ENCODE measurements at regions not wholly inside any gene's neighbourhood (a gene's known extent, or its start where the extent isn't known, plus 50 kb on each side); places are given as distances from the start of the nearest gene placed in this dataset.

GRCh38 chr10:20466731-20467130, 430.4 kb downstream of the NEBL start:
- no peak overlapping the region for H3K4me3 ChIP-seq (ENCODE audit: control insufficient read depth in 1 of 7, extremely low read depth in 1 of 7, insufficient read depth in 4 of 7, low read depth in 2 of 7, low read length in 6 of 7)
- no peaks in the 10 kb centered on the region for H3K27me3 ChIP-seq (replicated peaks in 2 of 5; ENCODE audit: control insufficient read depth in 4 of 5, insufficient read depth in 5 of 5, low read length in 4 of 5)
- no peaks in the 10 kb centered on the region for H3K4me1 ChIP-seq (ENCODE audit: control extremely low read depth in 1 of 4, control insufficient read depth in 4 of 4, insufficient read depth in 4 of 4, low read length in 3 of 4)
- H3K27ac ChIP-seq (ENCODE audit: insufficient read depth in 1 of 2, low read depth in 1 of 2, low read length in 2 of 2, poor library complexity in 1 of 2, severe bottlenecking in 2 of 2) = no peak overlapping the region
- DNase-seq = no peak
- POLR2A ChIA-PET = no interaction called here
- H3K36me3 ChIP-seq (ENCODE audit: control insufficient read depth in 4 of 4, insufficient read depth in 4 of 4, low read length in 3 of 4) = no peaks in the 10 kb centered on the region
- H3K9me3 ChIP-seq (ENCODE audit: control extremely low read depth in 1 of 5, control insufficient read depth in 4 of 5, insufficient read depth in 2 of 5, low read depth in 1 of 5, low read length in 4 of 5) = peaks cover 0 to 5% (median 4%) of the 10 kb centered on the region in 5 experiments
- CTCF ChIA-PET = no interaction called here

- Histone ChIP-seq H3K9me3 (ENCODE audit: control extremely low read depth in 1 of 5, control insufficient read depth in 4 of 5, insufficient read depth in 2 of 5, low read depth in 1 of 5, low read length in 4 of 5) (no peaks in the 10 kb centered on the region), H3K4me3 (ENCODE audit: control insufficient read depth in 1 of 7, extremely low read depth in 1 of 7, insufficient read depth in 4 of 7, low read depth in 2 of 7, low read length in 6 of 7) (no peak overlapping the region), H3K27ac (ENCODE audit: insufficient read depth in 1 of 2, low read depth in 1 of 2, low read length in 2 of 2, poor library complexity in 1 of 2, severe bottlenecking in 2 of 2) (no peak overlapping the region), H3K4me1 (ENCODE audit: control extremely low read depth in 1 of 4, control insufficient read depth in 4 of 4, insufficient read depth in 4 of 4, low read length in 3 of 4) (no peaks in the 10 kb centered on the region), H3K36me3 (ENCODE audit: control insufficient read depth in 4 of 4, insufficient read depth in 4 of 4, low read length in 3 of 4) (no peaks in the 10 kb centered on the region), H3K27me3 (replicated peaks in 2 of 5; ENCODE audit: control insufficient read depth in 4 of 5, insufficient read depth in 5 of 5, low read length in 4 of 5) (no peaks in the 10 kb centered on the region)
- WGBS (ENCODE audit: insufficient coverage) = 95% methylated on average over 2 of the region's 2 CpGs
- ChIA-PET CTCF (no interaction called here), POLR2A (no interaction called here)
- no peak for DNase-seq
These were observed 439.5 kb downstream of the NEBL start for GRCh38 chr10:20457649-20458048.

GRCh38 chr10:20455774-20456173, 441.3 kb downstream of the NEBL start:
- no peaks in the 10 kb centered on the region for H3K4me1 ChIP-seq (ENCODE audit: control extremely low read depth in 1 of 4, control insufficient read depth in 4 of 4, insufficient read depth in 4 of 4, low read length in 3 of 4)
- WGBS (ENCODE audit: insufficient coverage) = 93% methylated on average over 2 of the region's 4 CpGs
- H3K36me3 ChIP-seq (ENCODE audit: control insufficient read depth in 4 of 4, insufficient read depth in 4 of 4, low read length in 3 of 4) = no peaks in the 10 kb centered on the region
- DNase-seq = no peak
- H3K4me3 ChIP-seq (ENCODE audit: control insufficient read depth in 1 of 7, extremely low read depth in 1 of 7, insufficient read depth in 4 of 7, low read depth in 2 of 7, low read length in 6 of 7) = no peak overlapping the region
- ChIA-PET POLR2A (no interaction called here), CTCF (no interaction called here)
- no peak overlapping the region for H3K27ac ChIP-seq (ENCODE audit: insufficient read depth in 1 of 2, low read depth in 1 of 2, low read length in 2 of 2, poor library complexity in 1 of 2, severe bottlenecking in 2 of 2)
- H3K27me3 ChIP-seq (replicated peaks in 2 of 5; ENCODE audit: control insufficient read depth in 4 of 5, insufficient read depth in 5 of 5, low read length in 4 of 5) = no peaks in the 10 kb centered on the region
- H3K9me3 ChIP-seq (ENCODE audit: control extremely low read depth in 1 of 5, control insufficient read depth in 4 of 5, insufficient read depth in 2 of 5, low read depth in 1 of 5, low read length in 4 of 5) = no peaks in the 10 kb centered on the region

DNA sequence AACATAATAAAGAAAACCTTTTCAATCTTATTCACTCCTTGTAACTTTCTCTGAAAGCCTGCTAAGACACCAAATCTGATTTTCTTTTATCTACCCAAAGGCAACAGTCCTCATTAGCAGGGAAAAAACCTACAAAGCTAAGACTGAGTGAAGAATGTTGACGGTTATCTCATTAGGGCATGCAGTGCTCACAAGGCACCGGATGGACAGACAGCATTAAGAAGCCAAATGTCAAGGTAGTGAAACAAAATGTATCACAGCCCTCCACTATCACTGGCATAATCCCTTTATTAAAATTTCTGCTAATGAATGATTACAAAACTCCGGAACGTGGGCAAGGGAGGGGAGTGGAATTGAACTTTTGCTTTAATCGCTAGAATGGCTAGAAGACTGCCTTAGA, 442.8 kb downstream of the NEBL start:
- POLR2A ChIA-PET = no interaction called here
- no peaks in the 10 kb centered on the region for H3K36me3 ChIP-seq (ENCODE audit: control insufficient read depth in 4 of 4, insufficient read depth in 4 of 4, low read length in 3 of 4)
- CTCF ChIA-PET = no interaction called here
- H3K27me3 ChIP-seq (replicated peaks in 2 of 5; ENCODE audit: control insufficient read depth in 4 of 5, insufficient read depth in 5 of 5, low read length in 4 of 5) = no peaks in the 10 kb centered on the region
- DNase-seq = no peak
- no peaks in the 10 kb centered on the region for H3K9me3 ChIP-seq (ENCODE audit: control extremely low read depth in 1 of 5, control insufficient read depth in 4 of 5, insufficient read depth in 2 of 5, low read depth in 1 of 5, low read length in 4 of 5)
- H3K27ac ChIP-seq (ENCODE audit: insufficient read depth in 1 of 2, low read depth in 1 of 2, low read length in 2 of 2, poor library complexity in 1 of 2, severe bottlenecking in 2 of 2) = no peak overlapping the region
- WGBS (ENCODE audit: insufficient coverage) = 100% methylated on average over 1 of the region's 5 CpGs
- H3K4me3 ChIP-seq (ENCODE audit: control insufficient read depth in 1 of 7, extremely low read depth in 1 of 7, insufficient read depth in 4 of 7, low read depth in 2 of 7, low read length in 6 of 7) = no peak overlapping the region
- no peaks in the 10 kb centered on the region for H3K4me1 ChIP-seq (ENCODE audit: control extremely low read depth in 1 of 4, control insufficient read depth in 4 of 4, insufficient read depth in 4 of 4, low read length in 3 of 4)

- Histone ChIP-seq H3K27ac (ENCODE audit: insufficient read depth in 1 of 2, low read depth in 1 of 2, low read length in 2 of 2, poor library complexity in 1 of 2, severe bottlenecking in 2 of 2) (no peak overlapping the region), H3K4me1 (ENCODE audit: control extremely low read depth in 1 of 4, control insufficient read depth in 4 of 4, insufficient read depth in 4 of 4, low read length in 3 of 4) (no peaks in the 10 kb centered on the region), H3K36me3 (ENCODE audit: control insufficient read depth in 4 of 4, insufficient read depth in 4 of 4, low read length in 3 of 4) (no peaks in the 10 kb centered on the region), H3K9me3 (ENCODE audit: control extremely low read depth in 1 of 5, control insufficient read depth in 4 of 5, insufficient read depth in 2 of 5, low read depth in 1 of 5, low read length in 4 of 5) (no peaks in the 10 kb centered on the region), H3K4me3 (ENCODE audit: control insufficient read depth in 1 of 7, extremely low read depth in 1 of 7, insufficient read depth in 4 of 7, low read depth in 2 of 7, low read length in 6 of 7) (no peak overlapping the region), H3K27me3 (replicated peaks in 2 of 5; ENCODE audit: control insufficient read depth in 4 of 5, insufficient read depth in 5 of 5, low read length in 4 of 5) (no peaks in the 10 kb centered on the region)
- POLR2A ChIA-PET = no interaction called here
- CTCF ChIA-PET = no interaction called here
- no peak for DNase-seq
These were observed 450.4 kb downstream of the NEBL start for GRCh38 chr10:20446561-20447193.

- H3K27ac ChIP-seq (ENCODE audit: insufficient read depth in 1 of 2, low read depth in 1 of 2, low read length in 2 of 2, poor library complexity in 1 of 2, severe bottlenecking in 2 of 2) = no peak overlapping the region
- no peaks in the 10 kb centered on the region for H3K4me1 ChIP-seq (ENCODE audit: control extremely low read depth in 1 of 4, control insufficient read depth in 4 of 4, insufficient read depth in 4 of 4, low read length in 3 of 4)
- no peaks in the 10 kb centered on the region for H3K27me3 ChIP-seq (replicated peaks in 2 of 5; ENCODE audit: control insufficient read depth in 4 of 5, insufficient read depth in 5 of 5, low read length in 4 of 5)
- ChIA-PET CTCF (no interaction called here), POLR2A (no interaction called here)
- DNase-seq = no peak
- no peaks in the 10 kb centered on the region for H3K36me3 ChIP-seq (ENCODE audit: control insufficient read depth in 4 of 4, insufficient read depth in 4 of 4, low read length in 3 of 4)
- no peak overlapping the region for H3K4me3 ChIP-seq (ENCODE audit: control insufficient read depth in 1 of 7, extremely low read depth in 1 of 7, insufficient read depth in 4 of 7, low read depth in 2 of 7, low read length in 6 of 7)
- no peaks in the 10 kb centered on the region for H3K9me3 ChIP-seq (ENCODE audit: control extremely low read depth in 1 of 5, control insufficient read depth in 4 of 5, insufficient read depth in 2 of 5, low read depth in 1 of 5, low read length in 4 of 5)
These were observed 454.0 kb downstream of the NEBL start for GRCh38 chr10:20443094-20443493.

DNA sequence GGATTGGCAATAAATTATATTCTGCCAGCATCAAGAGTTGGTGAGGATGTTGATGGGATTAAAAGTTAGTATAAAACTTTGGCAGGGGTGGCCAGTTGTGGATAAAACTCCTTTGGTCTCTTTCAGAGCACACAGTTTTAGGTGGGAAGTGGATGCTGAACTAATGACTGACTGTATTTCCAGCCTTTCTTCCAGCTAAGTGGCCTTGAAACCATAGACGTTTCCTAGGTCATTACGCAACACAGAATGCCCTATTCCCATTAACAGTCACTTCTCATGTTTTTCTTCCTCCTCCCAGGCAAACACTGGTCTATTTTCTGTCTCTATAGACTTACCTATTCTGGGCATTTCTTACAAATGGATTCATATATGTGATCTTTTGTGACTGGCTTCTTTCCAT, 467.4 kb downstream of the NEBL start:
- no peaks in the 10 kb centered on the region for H3K4me1 ChIP-seq (ENCODE audit: control extremely low read depth in 1 of 4, control insufficient read depth in 4 of 4, insufficient read depth in 4 of 4, low read length in 3 of 4)
- H3K9me3 ChIP-seq (ENCODE audit: control extremely low read depth in 1 of 5, control insufficient read depth in 4 of 5, insufficient read depth in 2 of 5, low read depth in 1 of 5, low read length in 4 of 5) = peaks cover 0 to 14% (median 0%) of the 10 kb centered on the region in 5 experiments
- H3K4me3 ChIP-seq (ENCODE audit: control insufficient read depth in 1 of 7, extremely low read depth in 1 of 7, insufficient read depth in 4 of 7, low read depth in 2 of 7, low read length in 6 of 7) = no peak overlapping the region
- H3K36me3 ChIP-seq (ENCODE audit: control insufficient read depth in 4 of 4, insufficient read depth in 4 of 4, low read length in 3 of 4) = no peaks in the 10 kb centered on the region
- ChIA-PET CTCF (no interaction called here), POLR2A (no interaction called here)
- no peak overlapping the region for H3K27ac ChIP-seq (ENCODE audit: insufficient read depth in 1 of 2, low read depth in 1 of 2, low read length in 2 of 2, poor library complexity in 1 of 2, severe bottlenecking in 2 of 2)
- WGBS (ENCODE audit: insufficient coverage) = 92% methylated on average over 2 of the region's 2 CpGs
- DNase-seq = no peak
- no peaks in the 10 kb centered on the region for H3K27me3 ChIP-seq (replicated peaks in 2 of 5; ENCODE audit: control insufficient read depth in 4 of 5, insufficient read depth in 5 of 5, low read length in 4 of 5)
